Tibial artery (tissue), 4 donors: ENCODE measurements at regions not wholly inside any gene's neighbourhood (a gene's known extent, or its start where the extent isn't known, plus 50 kb on each side); places are given as distances from the start of the nearest gene placed in this dataset.

Experiments used
- DNase-seq, 2 donors: peaks; one replicate each; pipeline ENCODE4 v3.0.0-alpha.2; 2019
- H3K27ac ChIP-seq, 2 donors: fragments of 200-600 bp; sonication (generic) in 1 of 2; 1 replicate in 1 of 2; 2 replicates in 1 of 2; pipeline ENCODE4 v1.5.1; 2018 to 2019; ENCODE audit warnings: mild to moderate bottlenecking in 1 of 2
- H3K27me3 ChIP-seq, 2 donors: fragments of 200-600 bp; sonication (generic) in 1 of 2; one replicate each; pipeline versions ENCODE4 v1.5.1 to v1.6.0; 2016 to 2019
- H3K36me3 ChIP-seq, 3 donors: fragments of 200-600 bp; sonication (generic) in 2 of 3; one replicate each; pipeline ENCODE4 v1.5.1; 2016 to 2019; ENCODE audit warnings: mild to moderate bottlenecking in 2 of 3
- H3K4me1 ChIP-seq, 4 donors: fragments of 200-600 bp; sonication (generic) in 2 of 4; 1 replicate in 3 of 4; 2 replicates in 1 of 4; pipeline ENCODE4 v1.5.1; 2016 to 2019
- H3K4me3 ChIP-seq, 2 donors: fragments of 200-600 bp; sonication (generic) in 1 of 2; 1 replicate in 1 of 2; 2 replicates in 1 of 2; pipeline ENCODE4 v1.5.1; 2018 to 2019; ENCODE audit warnings: mild to moderate bottlenecking in 2 of 2
- H3K9me3 ChIP-seq, 3 donors: fragments of 200-600 bp; sonication (generic) in 1 of 3; one replicate each; pipeline ENCODE4 v1.5.1; 2016 to 2019
- CTCF ChIP-seq, 2 experiments: fragments of 200-600 bp in 1 of 2; fragments of 450-650 bp in 1 of 2; IDR thresholded peaks; one replicate each; pipeline ENCODE4 v1.5.1; 2017 to 2019; ENCODE audit warnings: antibody characterized with exemption in 2 of 2, mild to moderate bottlenecking in 1 of 2, moderate library complexity in 1 of 2
- intact Hi-C: fragments of 100-400 bp; cut with DNase I; formaldehyde crosslinking; loops from one replicate; pipeline ENCODE4 v1.15.0; 2023; ENCODE audit warnings: low total_unique reads

GRCh38 chr6:168950858-168951214, 302.8 kb downstream of the THBS2 start:
- Histone ChIP-seq H3K27ac (no peak overlapping the region), H3K9me3 (no peaks in the 10 kb centered on the region)
- intact Hi-C loops: loop anchor here (10.0 kb wide), 1 partner anchor 374 kb away; no protein-coding TSS in a partner anchor

DNA sequence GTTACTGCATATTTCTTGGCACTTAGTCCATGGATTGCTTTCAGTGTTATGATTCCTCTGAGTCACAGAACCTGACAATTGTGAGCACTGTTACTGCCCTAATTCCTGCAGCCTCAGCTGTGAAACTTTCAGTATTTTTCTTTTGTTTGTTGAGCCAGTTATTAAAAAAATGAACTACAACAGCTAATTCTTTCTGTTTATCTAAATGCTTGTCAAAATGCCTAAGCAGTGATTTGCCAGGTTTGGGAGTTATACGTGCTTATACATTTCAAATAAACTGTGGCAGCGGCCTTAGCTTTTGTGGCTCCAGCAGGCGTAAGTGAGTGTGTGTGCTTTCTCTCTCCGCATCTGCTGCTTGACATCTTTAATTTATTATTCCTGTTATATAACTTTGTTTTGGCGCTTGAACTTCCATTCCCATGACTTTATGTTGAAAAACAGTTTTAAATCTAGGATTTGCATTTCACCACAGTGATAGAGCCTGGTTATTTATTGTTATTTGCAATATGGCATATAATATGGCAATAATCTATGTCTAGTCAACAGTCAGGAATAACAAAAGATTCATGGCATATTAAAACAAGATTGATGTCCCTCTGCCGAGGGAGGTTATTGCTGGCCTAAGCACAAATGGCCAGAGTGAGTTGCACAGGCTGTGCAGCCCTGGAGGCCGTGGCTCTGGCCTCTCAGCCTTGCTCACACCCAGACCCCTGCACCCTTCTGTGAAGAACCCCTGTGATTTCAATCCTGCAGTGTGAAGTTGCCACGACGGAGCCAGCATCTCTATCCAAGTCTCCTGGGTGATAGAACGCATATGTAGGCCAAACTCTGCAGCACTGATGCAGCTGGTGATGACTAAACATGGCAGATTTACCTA, 303.4 kb downstream of the THBS2 start:
- H3K9me3 ChIP-seq: no peaks in the 10 kb centered on the region
- H3K4me3 ChIP-seq: no peak overlapping the region
- intact Hi-C loops: loop anchor here (10.0 kb wide), 1 partner anchor 375 kb away; no protein-coding TSS in a partner anchor
- H3K36me3 ChIP-seq: no peaks in the 10 kb centered on the region
- H3K27me3 ChIP-seq: no peaks in the 10 kb centered on the region
- peak overlapping the region in 1 of 2 donors; percentile 10 for H3K27ac ChIP-seq
- no peak for TF ChIP-seq CTCF (IDR thresholded peaks at IDR 0.05)
- DNase-seq: no peak
- H3K4me1 ChIP-seq: peaks cover 0 to 14% (median 12%) of the 10 kb centered on the region in 4 donors

More at GRCh38 chr6:168950858-168951214, 302.8 kb downstream of the THBS2 start:
- Histone ChIP-seq H3K27me3 (no peaks in the 10 kb centered on the region), H3K36me3 (no peaks in the 10 kb centered on the region), H3K4me3 (no peak overlapping the region), H3K4me1 (peaks cover 0 to 14% (median 12%) of the 10 kb centered on the region in 4 donors)
- no peak for TF ChIP-seq CTCF (IDR thresholded peaks at IDR 0.05)
- no peak for DNase-seq

GRCh38 chr6:168948990-168949531, 304.6 kb downstream of the THBS2 start:
- H3K4me1 ChIP-seq: peaks cover 0 to 14% (median 12%) of the 10 kb centered on the region in 4 donors
- no peak for DNase-seq

GRCh38 chr6:168948002-168948401, 305.6 kb downstream of the THBS2 start:
- DNase-seq: no peak
- H3K4me3 ChIP-seq: no peak overlapping the region
- no peak overlapping the region for H3K27ac ChIP-seq
- peaks cover 0 to 22% (median 12%) of the 10 kb centered on the region in 4 donors for H3K4me1 ChIP-seq
- H3K9me3 ChIP-seq: no peaks in the 10 kb centered on the region
- H3K36me3 ChIP-seq: no peaks in the 10 kb centered on the region
- intact Hi-C loops: no loop called here
- no peaks in the 10 kb centered on the region for H3K27me3 ChIP-seq
- TF ChIP-seq CTCF (IDR thresholded peaks at IDR 0.05): no peak

More at GRCh38 chr6:168948990-168949531, 304.6 kb downstream of the THBS2 start:
- Histone ChIP-seq H3K36me3 (no peaks in the 10 kb centered on the region), H3K4me3 (no peak overlapping the region), H3K27me3 (no peaks in the 10 kb centered on the region), H3K9me3 (no peaks in the 10 kb centered on the region), H3K27ac (no peak overlapping the region)
- no peak for TF ChIP-seq CTCF (IDR thresholded peaks at IDR 0.05)
- intact Hi-C loops: no loop called here

- Histone ChIP-seq H3K4me1 (peaks cover 0 to 9% (median 0%) of the 10 kb centered on the region in 4 donors), H3K27me3 (peaks cover 0 to 6% of the 10 kb centered on the region in 2 donors), H3K27ac (no peak overlapping the region), H3K4me3 (no peak overlapping the region), H3K9me3 (no peaks in the 10 kb centered on the region), H3K36me3 (no peaks in the 10 kb centered on the region)
- no peak for TF ChIP-seq CTCF (IDR thresholded peaks at IDR 0.05)
- intact Hi-C loops: no loop called here
- DNase-seq: no peak
Measured at GRCh38 chr6:168943231-168943905, 310.3 kb downstream of the THBS2 start.
